NOMO-1 (cell line): ENCODE measurements at regions not wholly inside any gene's neighbourhood (a gene's known extent, or its start where the extent isn't known, plus 50 kb on each side); places are given as distances from the start of the nearest gene placed in this dataset.

Experiments used
- DNase-seq, 2 experiments: peaks; one replicate each; lab custom pipeline; 2025; ENCODE audit not compliant: unreplicated experiment in 2 of 2; lab: John Stamatoyannopoulos, UW

- peak in 1 of 2 experiments; percentile 3 for DNase-seq
Measured at GRCh38 chr6:99867026-99867425, 127.0 kb downstream of the MCHR2 start.

DNA sequence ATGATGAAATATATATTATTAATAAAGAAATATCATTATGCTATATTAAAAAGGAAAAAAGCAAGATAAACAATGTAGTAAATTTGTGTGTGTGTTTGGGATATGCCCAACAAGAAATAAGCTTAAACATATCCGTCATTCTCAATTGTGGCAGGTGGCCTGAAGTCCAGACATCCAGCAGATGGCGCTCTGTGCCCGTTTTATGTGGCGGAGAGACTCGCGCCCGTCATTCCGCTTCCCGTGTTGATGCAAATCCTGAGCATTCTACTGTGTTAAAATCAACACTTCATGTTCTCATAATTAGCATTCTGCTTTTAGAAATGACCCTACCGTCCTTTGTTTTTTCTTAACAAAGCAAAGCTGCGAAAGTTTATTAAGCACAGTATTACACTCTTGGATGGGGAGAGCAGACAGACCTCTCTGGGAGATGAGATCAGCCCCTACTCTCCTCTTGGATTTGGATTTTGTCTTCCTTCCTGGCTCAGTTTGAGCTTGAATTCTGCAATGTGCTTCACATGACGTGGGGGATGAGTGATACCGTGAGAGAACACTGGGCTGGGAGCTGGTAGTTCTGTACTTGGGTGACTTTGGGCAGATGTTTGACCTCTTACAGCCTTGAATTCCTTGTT, 125.8 kb downstream of the MCHR2 start:
- DNase-seq, result peak; percentile 31 to 60
